ENCODE measurements at regions not wholly inside any gene's neighbourhood (a gene's known extent, or its start where the extent isn't known, plus 50 kb on each side); places are given as distances from the start of the nearest gene placed in this dataset.

- TF ChIP-seq CTCF (conservative IDR thresholded peaks at IDR 0.05; ENCODE audit: low read depth, low read length) = no peak
- no peak for TF ChIP-seq RAD21 (IDR thresholded peaks at IDR 0.05; ENCODE audit: low read length)
- no peak for TF ChIP-seq RFX5 (IDR thresholded peaks at IDR 0.05; ENCODE audit: low read depth, low read length)
- no peak for TF ChIP-seq POLR2A (IDR thresholded peaks at IDR 0.05; ENCODE audit: low read depth, low read length)
- TF ChIP-seq MXI1 (IDR thresholded peaks at IDR 0.05; ENCODE audit: borderline replicate concordance, low read depth, low read length) = no peak
- TF ChIP-seq FOS (IDR thresholded peaks at IDR 0.05; ENCODE audit: low read depth, low read length) = no peak
- no peak for TF ChIP-seq MAFK (IDR thresholded peaks at IDR 0.05; ENCODE audit: low read depth, low read length)
- TF ChIP-seq NFE2L2 (IDR thresholded peaks at IDR 0.05; ENCODE audit: low read depth, low read length) = no peak
- no peak for TF ChIP-seq CEBPB (IDR thresholded peaks at IDR 0.05; ENCODE audit: low read depth, low read length)
Measured at GRCh38 chr21:25424048-25424447, 183.2 kb downstream of the MRPL39 start.

All from IMR-90 (cell line).